ENCODE measurements at regions not wholly inside any gene's neighbourhood (a gene's known extent, or its start where the extent isn't known, plus 50 kb on each side); places are given as distances from the start of the nearest gene placed in this dataset.

GRCh38 chr18:56240405-56240804 is 398.0 kb downstream of the TXNL1 start:
- no peak for ATAC-seq
- TF ChIP-seq GLIS3 (CRISPR knock-in tag; IDR thresholded peaks at IDR 0.05) (no peak), POU6F1 (CRISPR knock-in tag; IDR thresholded peaks at IDR 0.05; ENCODE audit: borderline replicate concordance, low read depth) (no peak), PPARA (CRISPR knock-in tag; IDR thresholded peaks at IDR 0.05; ENCODE audit: borderline replicate concordance) (no peak), CSRNP3 (CRISPR knock-in tag; IDR thresholded peaks at IDR 0.05) (no peak), ZFP30 (CRISPR knock-in tag; IDR thresholded peaks at IDR 0.05) (no peak), ZNF70 (CRISPR knock-in tag; IDR thresholded peaks at IDR 0.05) (no peak), ZNF565 (CRISPR knock-in tag; conservative IDR thresholded peaks at IDR 0.05; ENCODE audit: low read depth) (no peak), ISL1 (CRISPR knock-in tag; IDR thresholded peaks at IDR 0.05) (no peak), CSDC2 (CRISPR knock-in tag; IDR thresholded peaks at IDR 0.05) (no peak), ZFP3 (CRISPR knock-in tag; IDR thresholded peaks at IDR 0.05) (no peak), TSHZ2 (CRISPR knock-in tag; IDR thresholded peaks at IDR 0.05) (no peak), ZC3H10 (CRISPR knock-in tag; IDR thresholded peaks at IDR 0.05) (no peak), TCF4 (CRISPR knock-in tag; IDR thresholded peaks at IDR 0.05; ENCODE audit: borderline replicate concordance) (no peak)

- no peak for TF ChIP-seq ARNTL (CRISPR knock-in tag; IDR thresholded peaks at IDR 0.05; ENCODE audit: borderline replicate concordance, low read depth)
- no peak for TF ChIP-seq CSDC2 (CRISPR knock-in tag; IDR thresholded peaks at IDR 0.05)
- TF ChIP-seq ISL1 (CRISPR knock-in tag; IDR thresholded peaks at IDR 0.05) = no peak
- TF ChIP-seq SNAI2 (CRISPR knock-in tag; IDR thresholded peaks at IDR 0.05) = no peak
- no peak for TF ChIP-seq ESRRG (CRISPR knock-in tag; IDR thresholded peaks at IDR 0.05)
- ATAC-seq = no peak
These were observed 399.8 kb downstream of the TXNL1 start for GRCh38 chr18:56238576-56238975.

DNA sequence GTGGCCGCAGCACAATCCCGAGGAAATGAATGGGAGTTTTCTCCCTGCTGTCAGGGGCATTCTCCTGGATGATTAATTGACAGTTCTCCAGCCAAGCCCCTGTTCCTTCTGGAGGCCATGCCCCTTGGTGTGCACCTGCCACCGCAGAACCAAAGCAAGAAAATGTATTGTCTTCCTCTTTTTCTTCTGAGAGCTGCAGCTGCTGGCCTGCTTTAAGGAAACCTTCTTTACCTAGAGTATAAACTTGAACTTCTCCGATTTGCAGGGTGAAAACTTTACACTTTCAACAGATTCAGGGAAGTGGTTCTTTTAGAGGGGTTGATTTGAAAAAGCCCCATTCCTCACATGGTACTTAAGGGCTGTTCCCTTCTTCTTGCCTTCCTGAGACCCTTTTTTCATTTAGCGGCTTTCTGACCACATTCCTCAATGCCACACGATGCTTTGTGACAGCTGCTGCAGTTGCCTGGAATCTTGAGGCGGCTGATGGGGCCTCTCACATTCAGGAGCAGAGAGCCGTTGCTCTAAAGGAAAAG is 402.8 kb downstream of the TXNL1 start:
- ATAC-seq = no peak
- TF ChIP-seq OSR1 (CRISPR knock-in tag; IDR thresholded peaks at IDR 0.05) (no peak), ZFP30 (CRISPR knock-in tag; IDR thresholded peaks at IDR 0.05) (no peak), GLIS3 (CRISPR knock-in tag; IDR thresholded peaks at IDR 0.05) (no peak), TOX (CRISPR knock-in tag; IDR thresholded peaks at IDR 0.05; ENCODE audit: borderline replicate concordance) (no peak), POU6F1 (CRISPR knock-in tag; IDR thresholded peaks at IDR 0.05; ENCODE audit: borderline replicate concordance, low read depth) (no peak), CSDC2 (CRISPR knock-in tag; IDR thresholded peaks at IDR 0.05) (no peak), CSRNP3 (CRISPR knock-in tag; IDR thresholded peaks at IDR 0.05) (no peak), ZNF70 (CRISPR knock-in tag; IDR thresholded peaks at IDR 0.05) (no peak), ZC3H10 (CRISPR knock-in tag; IDR thresholded peaks at IDR 0.05) (no peak), TSHZ2 (CRISPR knock-in tag; IDR thresholded peaks at IDR 0.05) (no peak), ARNTL (CRISPR knock-in tag; IDR thresholded peaks at IDR 0.05; ENCODE audit: borderline replicate concordance, low read depth) (no peak), ZNF565 (CRISPR knock-in tag; conservative IDR thresholded peaks at IDR 0.05; ENCODE audit: low read depth) (no peak), TCF4 (CRISPR knock-in tag; IDR thresholded peaks at IDR 0.05; ENCODE audit: borderline replicate concordance) (no peak), ESRRG (CRISPR knock-in tag; IDR thresholded peaks at IDR 0.05) (no peak), ISL1 (CRISPR knock-in tag; IDR thresholded peaks at IDR 0.05) (no peak)
- TF ChIP-seq, protein P1, sequence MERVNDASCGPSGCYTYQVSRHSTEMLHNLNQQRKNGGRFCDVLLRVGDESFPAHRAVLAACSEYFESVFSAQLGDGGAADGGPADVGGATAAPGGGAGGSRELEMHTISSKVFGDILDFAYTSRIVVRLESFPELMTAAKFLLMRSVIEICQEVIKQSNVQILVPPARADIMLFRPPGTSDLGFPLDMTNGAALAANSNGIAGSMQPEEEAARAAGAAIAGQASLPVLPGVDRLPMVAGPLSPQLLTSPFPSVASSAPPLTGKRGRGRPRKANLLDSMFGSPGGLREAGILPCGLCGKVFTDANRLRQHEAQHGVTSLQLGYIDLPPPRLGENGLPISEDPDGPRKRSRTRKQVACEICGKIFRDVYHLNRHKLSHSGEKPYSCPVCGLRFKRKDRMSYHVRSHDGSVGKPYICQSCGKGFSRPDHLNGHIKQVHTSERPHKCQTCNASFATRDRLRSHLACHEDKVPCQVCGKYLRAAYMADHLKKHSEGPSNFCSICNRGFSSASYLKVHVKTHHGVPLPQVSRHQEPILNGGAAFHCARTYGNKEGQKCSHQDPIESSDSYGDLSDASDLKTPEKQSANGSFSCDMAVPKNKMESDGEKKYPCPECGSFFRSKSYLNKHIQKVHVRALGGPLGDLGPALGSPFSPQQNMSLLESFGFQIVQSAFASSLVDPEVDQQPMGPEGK (CRISPR knock-in tag; IDR thresholded peaks at IDR 0.05; ENCODE audit: borderline replicate concordance) = no peak
- TF ChIP-seq, protein P2, sequence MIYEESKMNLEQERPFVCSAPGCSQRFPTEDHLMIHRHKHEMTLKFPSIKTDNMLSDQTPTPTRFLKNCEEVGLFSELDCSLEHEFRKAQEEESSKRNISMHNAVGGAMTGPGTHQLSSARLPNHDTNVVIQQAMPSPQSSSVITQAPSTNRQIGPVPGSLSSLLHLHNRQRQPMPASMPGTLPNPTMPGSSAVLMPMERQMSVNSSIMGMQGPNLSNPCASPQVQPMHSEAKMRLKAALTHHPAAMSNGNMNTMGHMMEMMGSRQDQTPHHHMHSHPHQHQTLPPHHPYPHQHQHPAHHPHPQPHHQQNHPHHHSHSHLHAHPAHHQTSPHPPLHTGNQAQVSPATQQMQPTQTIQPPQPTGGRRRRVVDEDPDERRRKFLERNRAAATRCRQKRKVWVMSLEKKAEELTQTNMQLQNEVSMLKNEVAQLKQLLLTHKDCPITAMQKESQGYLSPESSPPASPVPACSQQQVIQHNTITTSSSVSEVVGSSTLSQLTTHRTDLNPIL (CRISPR knock-in tag; IDR thresholded peaks at IDR 0.05; ENCODE audit: low read depth) = no peak

All from SK-N-SH treated with all-trans-retinoic acid at 6 μM for 48 hours (cell line).